Sigmoid colon (tissue), 4 donors: ENCODE measurements at regions not wholly inside any gene's neighbourhood (a gene's known extent, or its start where the extent isn't known, plus 50 kb on each side); places are given as distances from the start of the nearest gene placed in this dataset.

Experiments used
- EP300 ChIP-seq, 4 donors: sonication (generic); formaldehyde crosslinking; IDR thresholded peaks; one replicate each; pipeline ENCODE4 v1.6.1; 2017; ENCODE audit warnings: antibody characterized with exemption in 4 of 4
- POLR2A ChIP-seq, 2 donors: fragments of 450-650 bp; IDR thresholded peaks; one replicate each; pipeline ENCODE4 v1.6.1; 2016; ENCODE audit warnings: antibody characterized with exemption in 2 of 2, mild to moderate bottlenecking in 2 of 2, moderate library complexity in 2 of 2
- POLR2AphosphoS5 ChIP-seq, 4 donors: sonication (generic); formaldehyde crosslinking; IDR thresholded peaks; one replicate each; pipeline ENCODE4 v1.6.1; 2017; ENCODE audit warnings: antibody characterized with exemption in 4 of 4
- TF ChIP-seq, protein P1 (sequence below), 4 experiments: fragments of 450-650 bp in 3 of 4; fragments of 200-600 bp in 1 of 4; IDR thresholded peaks; one replicate each; pipeline ENCODE4 v1.5.1; 2016 to 2019; ENCODE audit warnings: antibody characterized with exemption in 4 of 4, mild to moderate bottlenecking in 3 of 4, moderate library complexity in 2 of 4

DNA sequence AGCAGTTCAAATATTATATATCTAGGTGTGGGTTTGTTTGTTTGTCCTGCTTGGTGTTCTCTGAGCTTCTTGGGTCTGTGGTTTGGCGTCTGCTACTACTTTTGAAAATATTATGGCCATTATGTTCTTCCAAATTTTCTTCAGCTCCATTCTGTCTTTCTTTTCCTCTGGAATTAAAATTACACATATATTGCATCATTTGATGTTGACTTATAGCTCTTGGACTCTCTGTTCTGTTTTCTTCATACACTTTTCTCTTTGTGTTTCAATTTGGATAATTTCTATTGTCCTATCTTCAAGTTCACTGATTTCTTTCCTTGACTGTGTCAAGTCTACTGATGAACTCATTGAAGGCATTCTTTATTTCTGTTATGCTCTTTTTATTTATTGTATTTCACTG, 65.2 kb upstream of the ZNF81 start:
- TF ChIP-seq, protein P1, sequence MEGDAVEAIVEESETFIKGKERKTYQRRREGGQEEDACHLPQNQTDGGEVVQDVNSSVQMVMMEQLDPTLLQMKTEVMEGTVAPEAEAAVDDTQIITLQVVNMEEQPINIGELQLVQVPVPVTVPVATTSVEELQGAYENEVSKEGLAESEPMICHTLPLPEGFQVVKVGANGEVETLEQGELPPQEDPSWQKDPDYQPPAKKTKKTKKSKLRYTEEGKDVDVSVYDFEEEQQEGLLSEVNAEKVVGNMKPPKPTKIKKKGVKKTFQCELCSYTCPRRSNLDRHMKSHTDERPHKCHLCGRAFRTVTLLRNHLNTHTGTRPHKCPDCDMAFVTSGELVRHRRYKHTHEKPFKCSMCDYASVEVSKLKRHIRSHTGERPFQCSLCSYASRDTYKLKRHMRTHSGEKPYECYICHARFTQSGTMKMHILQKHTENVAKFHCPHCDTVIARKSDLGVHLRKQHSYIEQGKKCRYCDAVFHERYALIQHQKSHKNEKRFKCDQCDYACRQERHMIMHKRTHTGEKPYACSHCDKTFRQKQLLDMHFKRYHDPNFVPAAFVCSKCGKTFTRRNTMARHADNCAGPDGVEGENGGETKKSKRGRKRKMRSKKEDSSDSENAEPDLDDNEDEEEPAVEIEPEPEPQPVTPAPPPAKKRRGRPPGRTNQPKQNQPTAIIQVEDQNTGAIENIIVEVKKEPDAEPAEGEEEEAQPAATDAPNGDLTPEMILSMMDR (IDR thresholded peaks at IDR 0.05): no peak
- no peak for TF ChIP-seq POLR2A (IDR thresholded peaks at IDR 0.05)
- no peak for TF ChIP-seq POLR2AphosphoS5 (IDR thresholded peaks at IDR 0.05)
- no peak for TF ChIP-seq EP300 (IDR thresholded peaks at IDR 0.05)
